Putamen (tissue), 1 donor: ENCODE measurements at regions not wholly inside any gene's neighbourhood (a gene's known extent, or its start where the extent isn't known, plus 50 kb on each side); places are given as distances from the start of the nearest gene placed in this dataset.

Experiments
- DNase-seq: peaks from one replicate; pipeline ENCODE4 v3.0.0-alpha.2; 2016; ENCODE audit warnings: low spot score

DNA sequence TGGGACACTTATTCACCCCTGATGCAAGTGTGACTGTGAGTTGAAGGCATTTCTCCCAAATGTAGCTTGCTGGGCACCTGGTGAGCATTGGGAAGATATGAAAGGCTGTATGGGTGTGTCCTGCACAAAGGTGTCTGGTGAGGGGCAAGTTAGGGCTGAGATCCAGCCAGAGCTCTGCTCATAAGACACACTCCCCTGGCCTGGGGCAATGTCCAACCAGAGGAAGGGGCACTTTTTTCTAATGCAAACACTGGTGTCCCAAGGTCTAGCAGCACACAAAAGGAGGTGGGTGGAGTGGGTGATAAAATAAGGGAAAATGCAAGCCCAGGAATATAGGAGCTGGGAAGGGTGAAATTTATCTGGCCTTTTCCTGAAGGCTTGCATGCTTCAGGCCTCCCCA is 57.0 kb upstream of the TRABD2B start:
- DNase-seq: no peak

DNA sequence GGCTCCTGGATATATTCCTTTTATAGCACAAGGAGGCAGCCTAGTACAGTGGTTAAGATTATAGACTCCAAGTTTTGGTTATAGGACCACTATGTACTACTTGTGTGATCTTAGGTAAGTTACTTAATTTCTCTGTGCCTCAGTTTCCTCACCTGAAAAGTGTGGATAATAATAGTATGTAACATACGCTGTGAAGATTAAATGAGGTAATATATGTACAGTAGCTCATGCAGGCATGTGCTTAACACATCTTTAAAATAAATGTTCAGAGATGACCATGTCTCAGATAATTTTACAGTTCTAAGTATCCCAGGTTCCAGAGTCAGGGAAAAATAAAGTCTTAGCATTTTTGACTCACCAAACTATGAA is 55.7 kb upstream of the TRABD2B start:
- DNase-seq: no peak

DNA sequence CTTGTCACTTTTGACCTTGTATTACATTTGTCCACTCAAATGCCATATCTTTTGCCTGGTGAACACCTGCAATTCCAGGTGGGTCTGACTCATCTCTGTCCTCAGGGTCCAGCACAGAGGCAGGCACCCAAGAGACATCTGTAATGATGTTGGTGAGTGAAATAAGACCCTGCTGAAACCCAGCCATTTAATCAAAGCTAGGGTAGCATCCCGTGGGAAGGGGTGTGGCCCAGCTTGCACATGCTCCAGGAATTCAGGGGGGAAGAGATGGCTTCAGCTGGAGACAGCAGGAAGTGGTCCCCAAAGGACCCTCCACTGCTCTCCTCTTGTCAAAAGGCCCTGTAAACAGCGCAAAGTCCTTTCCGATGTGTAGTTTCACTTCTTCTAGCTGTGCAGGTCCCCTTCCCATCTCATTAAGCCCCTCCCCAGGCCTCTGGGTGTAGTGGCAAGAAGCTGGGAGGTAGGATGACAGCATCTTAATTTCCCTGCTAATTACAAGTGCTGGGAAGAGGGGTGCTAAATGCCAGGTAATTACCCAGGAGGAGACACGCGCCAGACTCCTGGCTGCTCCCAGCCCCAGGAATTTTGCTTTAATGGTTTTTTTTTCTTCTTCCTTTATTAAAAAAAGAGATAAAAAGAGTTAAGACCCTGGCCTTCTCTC is 54.4 kb upstream of the TRABD2B start:
- no peak for DNase-seq

DNA sequence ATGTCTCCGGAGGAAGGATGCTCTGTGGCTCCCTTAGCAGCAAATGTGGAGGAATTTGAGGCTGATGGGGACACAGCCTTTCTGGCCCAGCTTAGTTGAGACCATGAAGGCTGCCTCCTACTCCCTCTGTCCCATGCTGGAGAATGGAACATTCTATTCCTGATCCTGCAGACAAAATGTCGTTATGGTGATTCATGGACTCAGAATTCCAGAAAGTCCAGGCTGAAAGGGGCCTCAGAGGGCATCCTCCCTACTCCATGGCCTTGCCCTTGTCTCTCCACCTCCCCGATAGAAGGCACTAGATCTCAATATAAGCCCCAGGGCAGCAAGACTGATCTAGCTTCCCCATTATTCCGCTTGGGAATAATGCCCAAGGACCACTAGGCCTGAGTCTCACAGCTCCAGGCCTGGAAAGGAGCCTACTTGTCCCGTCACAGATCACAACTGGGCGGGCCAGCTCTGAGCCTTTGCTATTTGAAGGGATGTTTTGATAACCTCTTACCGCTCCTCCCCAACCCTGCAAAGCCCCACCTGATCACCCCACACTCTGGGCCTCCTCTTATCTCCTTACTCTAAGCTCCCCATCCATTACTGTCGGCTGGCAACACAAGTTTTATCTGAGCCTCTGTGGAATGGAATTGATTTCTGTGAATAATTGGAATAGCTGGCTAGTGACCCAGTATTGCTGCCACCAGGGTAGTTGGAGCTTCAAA is 52.8 kb upstream of the TRABD2B start:
- no peak for DNase-seq

DNA sequence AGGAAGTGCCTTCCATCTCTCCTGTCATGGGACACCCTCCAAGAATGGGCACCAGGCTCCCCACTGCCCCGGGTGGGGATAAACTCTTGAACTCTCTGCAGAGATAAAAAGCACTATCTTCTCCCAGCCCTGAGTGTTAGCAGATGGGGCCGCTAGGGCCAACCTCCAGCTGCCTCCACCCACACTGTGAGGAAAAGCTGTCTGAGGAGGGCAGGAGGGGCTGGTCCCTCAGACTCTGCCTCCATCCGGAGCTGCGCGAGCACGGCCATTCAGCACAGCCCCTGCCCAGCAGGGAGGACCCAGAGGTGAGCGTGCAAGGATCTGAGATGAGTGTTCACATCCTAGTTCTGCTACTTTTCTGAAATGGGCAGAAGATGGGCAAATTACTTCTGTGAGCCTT is 51.8 kb upstream of the TRABD2B start:
- no peak for DNase-seq

DNA sequence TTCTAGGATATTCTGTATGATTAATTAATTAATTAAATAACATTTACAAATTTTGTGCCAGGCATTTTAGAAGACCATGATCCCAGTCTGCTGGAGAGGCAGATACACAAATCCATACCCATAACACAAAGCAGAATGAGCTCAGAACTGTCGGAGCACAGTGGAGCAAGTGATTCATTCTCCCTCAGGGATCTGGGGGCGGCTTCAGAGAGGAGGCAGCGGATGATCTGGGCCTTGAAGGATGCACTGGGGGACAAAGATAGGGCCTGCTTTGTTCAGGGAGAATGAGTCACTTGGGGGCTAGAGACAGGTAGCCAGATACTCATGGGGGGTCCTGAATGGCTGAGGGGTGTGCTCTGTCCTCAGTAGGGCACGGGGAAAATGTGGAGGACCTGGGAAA is 50.9 kb upstream of the TRABD2B start:
- peak; percentile 34 for DNase-seq

DNA sequence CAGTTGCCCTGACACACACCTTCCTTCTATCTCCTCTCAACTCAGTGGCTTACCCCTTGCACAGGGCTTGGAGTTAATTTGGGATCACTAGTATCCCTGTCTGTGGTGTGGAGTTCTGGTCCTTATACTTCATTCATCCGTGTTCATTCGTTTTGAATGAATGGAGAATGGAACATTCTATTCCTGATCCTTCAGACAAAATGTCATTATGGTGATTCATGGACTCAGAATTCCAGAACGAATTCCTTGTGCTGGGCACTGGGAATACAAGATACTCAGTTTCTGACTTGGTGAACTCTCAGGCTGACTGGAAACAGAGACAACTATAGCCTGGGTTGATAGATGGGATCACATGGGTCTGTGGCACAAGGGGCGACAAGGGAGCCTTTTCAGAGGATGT is 49.9 kb upstream of the TRABD2B start:
- DNase-seq: no peak
